GM19025 (cell line): ENCODE measurements at regions not wholly inside any gene's neighbourhood (a gene's known extent, or its start where the extent isn't known, plus 50 kb on each side); places are given as distances from the start of the nearest gene placed in this dataset.
"Not testable (repeated sequence)": the region's sequence is repeated elsewhere in the genome, so short reads cannot be mapped to it uniquely, and the experiment has no call there.

Source experiments
- ATAC-seq: cut with Tn5 transposase; IDR thresholded peaks from one replicate; pipeline ENCODE4 v1.9.1; 2021; ENCODE audit warnings: mild to moderate bottlenecking, low read depth, moderate library complexity; ENCODE audit not compliant: unreplicated experiment

- ATAC-seq, result no peak
Measured at GRCh38 chr21:19026911-19027310, 623.3 kb upstream of the TMPRSS15 start.

- ATAC-seq, result no peak
Measured at GRCh38 chr21:19029816-19030215, 626.2 kb upstream of the TMPRSS15 start.

GRCh38 chr21:19031953-19032352 is 628.4 kb upstream of the TMPRSS15 start:
- no peak for ATAC-seq

GRCh38 chr21:19034041-19034440 is 630.5 kb upstream of the TMPRSS15 start:
- ATAC-seq, result no peak

GRCh38 chr21:19034560-19034959 is 631.0 kb upstream of the TMPRSS15 start:
- ATAC-seq, result no peak

GRCh38 chr21:19045876-19046275 is 642.3 kb upstream of the TMPRSS15 start:
- no peak for ATAC-seq

- no peak for ATAC-seq
Measured at GRCh38 chr21:19048098-19048672, 644.6 kb upstream of the TMPRSS15 start.

GRCh38 chr21:19049567-19049966 is 646.0 kb upstream of the TMPRSS15 start:
- no peak for ATAC-seq

- no peak for ATAC-seq
Measured at GRCh38 chr21:19065164-19065563, 661.6 kb upstream of the TMPRSS15 start.

- ATAC-seq, result no peak
Measured at GRCh38 chr21:19076031-19076430, 672.4 kb upstream of the TMPRSS15 start.

GRCh38 chr21:19109694-19110093 is 706.1 kb upstream of the TMPRSS15 start:
- ATAC-seq, result no peak

GRCh38 chr21:19119259-19119658 is 715.7 kb upstream of the TMPRSS15 start:
- not testable (repeated sequence) for ATAC-seq

- no peak for ATAC-seq
Measured at GRCh38 chr21:19120591-19120990, 717.0 kb upstream of the TMPRSS15 start.

- ATAC-seq, result no peak
Measured at GRCh38 chr21:19122356-19122755, 718.8 kb upstream of the TMPRSS15 start.

- no peak for ATAC-seq
Measured at GRCh38 chr21:19123053-19123452, 719.5 kb upstream of the TMPRSS15 start.

- ATAC-seq, result no peak
Measured at GRCh38 chr21:19123525-19123924, 719.9 kb upstream of the TMPRSS15 start.

- ATAC-seq, result no peak
Measured at GRCh38 chr21:19124691-19125090, 721.1 kb upstream of the TMPRSS15 start.

- ATAC-seq, result no peak
Measured at GRCh38 chr21:19130379-19131028, 726.9 kb upstream of the TMPRSS15 start.

- ATAC-seq, result no peak
Measured at GRCh38 chr21:19141511-19141910, 737.9 kb upstream of the TMPRSS15 start.

GRCh38 chr21:19145682-19146293 is 742.2 kb upstream of the TMPRSS15 start:
- ATAC-seq, result no peak

GRCh38 chr21:19148056-19148455 is 744.5 kb upstream of the TMPRSS15 start:
- no peak for ATAC-seq

GRCh38 chr21:19171585-19171984 is 768.0 kb upstream of the TMPRSS15 start:
- ATAC-seq, result no peak
